HG02623 (cell line): ENCODE measurements at regions not wholly inside any gene's neighbourhood (a gene's known extent, or its start where the extent isn't known, plus 50 kb on each side); places are given as distances from the start of the nearest gene placed in this dataset.

Experiments used
- ATAC-seq: cut with Tn5 transposase; IDR thresholded peaks from one replicate; pipeline ENCODE4 v1.9.1; 2021; ENCODE audit warnings: moderate library complexity; ENCODE audit not compliant: unreplicated experiment

DNA sequence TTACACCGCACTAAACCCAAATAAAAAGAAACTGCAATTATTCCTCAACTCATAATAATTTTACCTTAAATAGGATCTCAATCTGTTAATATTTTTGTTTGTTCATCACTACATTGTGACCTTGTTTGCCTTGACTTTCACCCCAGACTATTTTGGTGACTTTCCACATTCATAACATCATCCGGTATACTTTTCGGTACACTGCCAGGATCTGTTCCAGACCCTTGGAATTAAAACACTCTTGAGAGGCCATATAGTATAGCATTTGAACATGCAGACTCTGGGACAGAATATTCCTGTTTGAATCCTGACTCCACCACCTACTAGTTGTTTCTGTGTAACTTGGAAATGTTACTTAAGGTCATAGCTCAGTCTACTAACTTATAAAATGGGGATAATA, 577.4 kb downstream of the METTL4 start:
- ATAC-seq: no peak

DNA sequence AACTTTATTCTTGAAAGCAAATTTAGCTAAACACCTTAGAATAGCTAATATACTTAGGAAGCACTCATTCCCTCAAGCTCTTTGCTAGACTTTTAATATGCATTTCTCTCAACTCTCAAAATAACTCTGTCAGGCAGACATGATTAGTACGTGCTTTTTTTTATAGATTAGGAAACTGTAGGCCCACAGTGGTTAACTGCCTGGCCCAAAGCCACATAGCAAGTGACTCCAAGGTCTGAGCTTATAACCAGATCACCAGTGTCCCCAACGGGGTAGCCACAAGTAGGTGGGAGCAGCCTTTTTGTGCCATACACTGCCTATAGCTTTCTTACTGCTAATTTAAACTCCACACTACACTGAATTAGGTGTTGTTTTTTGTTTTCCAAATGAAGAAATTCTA, 576.8 kb downstream of the METTL4 start:
- no peak for ATAC-seq

DNA sequence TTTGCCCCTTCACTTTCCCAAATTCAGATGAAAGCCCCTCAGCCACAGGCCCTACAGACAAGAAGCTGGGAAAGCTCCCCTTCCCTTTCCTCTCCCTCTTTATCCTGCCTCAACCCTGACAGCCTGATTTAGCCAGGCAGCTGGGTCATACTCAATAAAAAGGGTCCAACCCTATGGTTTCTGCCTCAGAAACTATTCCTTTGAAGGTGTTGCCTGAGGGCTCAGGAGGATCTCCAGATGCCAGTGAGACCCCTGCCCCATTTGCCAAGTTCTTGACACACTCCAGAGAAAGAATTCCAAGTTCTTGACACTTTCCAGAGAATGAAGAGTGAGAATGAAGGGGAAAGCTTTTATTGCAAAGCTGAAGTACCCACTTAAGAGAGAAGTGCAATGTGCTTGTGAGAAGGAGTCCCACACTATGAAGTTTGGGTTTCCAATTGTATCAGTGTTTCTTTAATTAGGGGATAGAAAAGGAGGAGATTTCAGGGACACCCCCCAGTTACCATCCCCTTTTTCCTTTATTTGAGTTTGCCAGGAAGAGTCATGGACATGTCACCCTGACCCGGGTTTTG, 576.2 kb downstream of the METTL4 start:
- no peak for ATAC-seq

DNA sequence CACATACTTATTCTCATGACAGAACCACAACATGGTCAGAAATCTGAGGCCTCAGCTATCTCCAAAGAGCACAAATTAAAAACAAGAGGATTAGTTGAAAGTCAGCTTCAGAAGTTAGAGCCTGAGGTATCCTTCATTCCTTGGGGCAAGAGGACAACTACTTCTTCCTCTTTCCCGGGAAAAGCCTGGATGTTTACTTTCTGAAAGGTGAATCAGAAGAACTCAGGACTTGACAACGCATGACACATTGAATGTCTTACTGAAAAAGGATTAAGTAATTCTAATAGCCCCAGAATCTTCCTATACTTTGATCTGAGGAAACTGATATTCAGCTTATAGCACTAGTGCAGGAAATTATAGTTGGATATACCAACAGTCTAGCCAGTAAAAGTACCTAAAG, 573.2 kb downstream of the METTL4 start:
- no peak for ATAC-seq

DNA sequence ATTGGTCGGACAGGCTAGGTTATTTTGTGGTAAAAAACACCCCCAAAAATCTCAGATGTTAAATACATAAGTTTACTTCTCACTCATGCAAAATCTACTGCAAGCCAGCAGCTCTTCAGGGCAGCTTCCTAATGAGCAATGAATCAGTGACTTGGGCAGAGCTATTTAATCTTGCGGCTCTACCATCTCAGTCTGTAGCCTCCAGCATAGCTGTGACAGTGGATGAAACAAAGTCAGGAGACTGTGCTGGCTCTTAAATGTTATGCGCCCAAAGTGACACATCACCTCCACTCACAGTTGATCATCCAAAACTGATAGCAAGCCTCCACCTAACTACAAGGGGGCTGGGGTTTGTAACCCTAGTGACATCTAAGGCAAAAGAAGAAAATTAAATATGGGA, 571.9 kb downstream of the METTL4 start:
- no peak for ATAC-seq

DNA sequence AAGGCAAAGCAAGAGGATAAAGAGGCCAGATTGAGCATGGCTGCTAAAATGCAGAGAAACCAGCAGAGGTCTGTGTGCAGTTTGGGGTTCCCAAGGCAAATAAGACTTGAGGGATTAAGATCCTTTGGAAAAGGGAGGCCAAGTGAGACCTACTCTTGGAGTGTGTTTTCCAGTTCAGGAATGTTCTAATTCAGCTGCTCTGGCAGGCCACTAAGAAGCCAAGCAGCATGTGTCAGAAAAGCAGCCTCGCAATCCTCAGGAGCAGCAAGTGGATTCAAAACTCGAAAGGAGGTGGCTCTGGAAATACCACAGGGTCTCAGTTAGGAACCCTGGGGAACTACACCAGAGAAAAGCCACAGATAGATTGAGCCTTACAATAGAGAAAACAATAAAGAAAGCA, 569.2 kb downstream of the METTL4 start:
- no peak for ATAC-seq

DNA sequence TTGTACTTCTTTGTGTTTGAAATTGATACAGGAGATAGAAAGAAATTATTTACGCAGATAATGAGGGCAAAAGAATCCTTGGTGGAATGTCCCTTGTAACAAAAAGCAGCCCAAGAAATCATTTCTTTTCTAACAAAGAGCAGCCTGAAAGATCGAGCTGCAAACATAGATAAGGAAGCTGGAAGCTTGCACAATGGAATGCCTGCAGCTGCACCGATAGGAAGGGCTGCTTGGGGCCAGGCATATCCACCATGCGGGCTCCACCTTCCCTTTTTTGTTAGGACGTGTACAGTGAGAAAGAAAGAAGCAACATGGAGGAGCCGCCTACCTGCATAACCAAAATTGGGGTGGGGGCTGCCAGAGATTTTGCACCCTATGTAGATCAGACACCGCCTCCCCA, 568.7 kb downstream of the METTL4 start:
- ATAC-seq: no peak

DNA sequence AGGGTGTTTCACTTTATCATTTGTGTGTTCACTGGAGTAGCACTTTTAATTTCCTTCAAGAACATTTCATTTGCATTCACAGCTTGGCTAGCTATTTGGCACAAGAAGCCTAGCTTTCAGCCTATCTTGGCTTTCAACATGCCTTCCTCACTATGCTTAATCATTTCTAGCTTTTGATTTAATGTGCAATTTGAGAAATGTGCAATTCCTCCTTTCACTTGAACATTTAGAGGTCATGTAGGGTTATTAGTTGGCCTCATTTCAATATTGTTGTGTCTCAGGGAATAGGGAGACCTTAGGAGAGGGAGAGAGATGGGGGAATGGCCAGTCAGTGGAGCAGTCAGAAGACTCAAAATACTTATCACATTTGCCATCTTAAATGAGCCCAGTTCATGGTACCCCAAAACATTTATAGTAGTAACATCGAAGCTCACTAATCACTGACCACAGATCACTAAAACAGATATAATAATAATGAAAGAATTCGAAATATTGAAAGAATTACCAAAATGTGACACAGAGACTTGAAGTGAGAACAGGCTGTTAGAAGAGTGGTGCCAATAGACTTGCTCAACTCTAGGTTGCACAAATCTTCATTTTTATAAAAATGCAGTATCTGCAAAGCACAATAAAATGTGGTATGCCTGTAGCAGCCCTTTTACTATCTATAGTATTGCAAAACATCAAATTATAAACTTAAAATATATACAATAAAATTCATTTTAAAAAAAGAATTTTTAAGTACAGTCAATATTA, 561.2 kb downstream of the METTL4 start:
- no peak for ATAC-seq

DNA sequence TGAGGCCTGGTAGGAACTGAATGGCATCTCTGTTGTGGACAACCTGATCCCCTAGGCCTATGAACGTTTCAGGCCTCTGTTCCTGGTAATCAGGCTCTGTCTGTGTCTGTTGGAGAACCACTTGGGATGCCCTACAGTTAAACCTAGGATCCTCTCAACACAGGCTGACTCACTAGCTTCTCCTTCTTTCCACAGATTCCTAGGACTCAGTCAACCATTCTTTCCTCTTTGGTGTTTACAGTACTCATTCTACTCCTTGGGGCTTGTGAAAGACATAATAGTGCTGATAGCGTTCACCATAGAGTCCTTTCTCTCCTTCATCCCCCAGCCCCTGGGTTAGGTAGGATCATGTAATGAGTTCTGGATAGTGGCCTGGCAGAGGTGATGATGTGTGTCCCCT, 544.3 kb downstream of the METTL4 start:
- no peak for ATAC-seq

DNA sequence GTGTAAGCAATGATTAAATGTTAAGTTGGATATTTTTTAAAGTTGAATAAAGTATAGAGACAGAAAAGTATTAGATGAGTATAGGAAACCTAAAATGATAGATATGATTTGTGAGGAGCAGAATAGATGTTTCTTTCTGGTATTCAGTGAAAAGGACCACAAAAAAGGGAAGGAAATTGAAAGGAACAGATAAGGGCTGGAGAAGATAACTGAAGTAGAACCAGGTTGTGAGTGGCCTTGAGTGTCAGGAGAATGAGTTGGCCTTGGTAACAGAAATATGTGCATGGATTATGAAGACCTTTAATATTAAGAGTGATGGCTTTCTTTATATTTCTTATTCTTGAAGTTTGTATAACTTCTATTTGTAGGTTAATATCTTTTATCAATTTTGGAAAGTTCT, 543.5 kb downstream of the METTL4 start:
- no peak for ATAC-seq

DNA sequence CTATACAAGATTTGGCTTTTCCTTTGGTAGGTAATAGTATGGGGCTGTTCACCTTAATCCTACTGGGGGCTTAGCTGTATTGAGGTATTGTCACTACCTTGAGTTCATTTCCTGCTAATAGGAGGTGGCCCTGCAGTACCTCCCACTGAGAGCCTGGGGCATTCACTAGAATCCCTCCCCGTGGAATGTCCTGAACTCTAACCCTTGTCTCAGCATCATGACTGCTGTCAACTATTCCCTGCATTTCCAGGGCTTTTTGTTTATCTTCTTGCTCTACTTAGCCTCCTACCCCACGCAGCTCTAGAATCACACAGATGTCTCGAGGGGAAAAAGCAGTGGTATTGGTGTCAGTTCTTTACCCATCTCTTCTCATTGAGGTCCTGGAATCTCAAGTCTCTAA, 542.3 kb downstream of the METTL4 start:
- ATAC-seq: no peak

DNA sequence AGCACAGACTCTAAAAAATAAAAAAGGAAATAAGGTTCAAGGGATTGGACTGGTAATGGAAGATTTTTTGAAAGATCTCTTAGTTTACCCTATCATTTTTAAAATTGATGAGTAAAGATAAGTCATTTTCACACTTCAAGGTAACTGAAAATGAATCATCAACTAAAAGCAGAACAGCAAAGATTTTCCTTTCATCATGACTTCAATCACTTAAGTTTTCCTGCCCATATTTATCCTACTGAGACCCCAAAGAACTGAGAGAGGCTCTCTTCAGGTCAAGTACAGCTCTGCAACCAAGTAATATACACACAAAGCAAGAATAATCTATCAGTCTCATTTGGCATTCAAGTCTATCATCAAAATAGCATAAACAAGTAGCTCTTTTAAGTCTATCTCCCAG, 540.7 kb downstream of the METTL4 start:
- ATAC-seq: no peak

DNA sequence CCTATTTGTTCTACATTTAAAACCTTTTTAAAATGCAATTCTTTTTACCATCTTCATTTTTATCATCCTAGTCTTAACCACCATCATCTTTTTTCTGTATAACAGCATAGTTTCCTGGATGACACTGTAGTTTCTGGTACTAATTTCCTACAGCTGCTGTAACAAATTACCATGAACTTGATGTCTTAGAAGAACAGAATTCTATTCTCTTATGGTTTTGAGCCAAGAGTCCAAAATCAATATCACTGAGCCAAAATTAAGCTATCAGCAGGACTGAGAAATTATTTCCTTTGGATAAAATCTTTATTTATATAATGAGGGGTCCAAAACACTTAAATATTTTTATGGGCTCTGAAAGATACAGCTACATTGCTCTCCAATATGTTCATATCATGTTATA, 539.3 kb downstream of the METTL4 start:
- ATAC-seq: no peak

DNA sequence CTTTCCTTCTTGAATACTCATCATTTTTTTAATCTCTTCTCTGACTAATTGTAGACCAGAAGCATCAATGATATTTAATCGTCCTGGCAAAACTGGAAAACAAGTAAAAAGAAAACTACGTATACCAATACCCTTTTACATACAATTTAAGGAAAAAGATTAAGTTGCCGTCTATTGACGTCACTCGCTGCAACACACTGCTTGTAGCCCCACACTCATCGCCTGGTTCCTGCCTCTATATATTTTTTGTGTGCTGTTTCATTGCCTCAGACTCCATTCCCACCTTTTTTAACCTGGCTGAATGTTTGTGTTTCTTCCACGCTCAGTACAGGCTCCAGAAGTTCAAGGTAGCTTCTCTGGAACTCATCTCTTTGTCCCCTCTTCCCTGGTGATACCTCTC, 536.2 kb downstream of the METTL4 start:
- no peak for ATAC-seq

DNA sequence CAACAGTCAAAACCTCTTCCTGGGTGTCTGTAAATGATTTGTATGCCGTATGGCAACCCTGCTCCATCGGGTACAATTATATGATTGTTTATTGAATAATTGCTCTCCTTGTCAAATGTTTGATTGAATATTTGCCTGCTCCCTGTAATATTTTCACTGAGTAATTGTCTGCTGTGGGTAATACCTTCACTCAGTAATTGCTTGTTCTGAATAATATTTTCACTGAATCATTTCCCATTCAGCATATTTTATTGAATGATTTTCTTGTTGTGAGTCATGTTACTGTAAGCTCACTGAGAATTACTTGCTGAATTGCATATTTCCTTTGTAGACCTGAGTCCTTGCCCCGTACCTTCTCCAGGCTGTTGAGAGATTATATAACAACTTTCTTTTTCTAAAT, 535.2 kb downstream of the METTL4 start:
- no peak for ATAC-seq

DNA sequence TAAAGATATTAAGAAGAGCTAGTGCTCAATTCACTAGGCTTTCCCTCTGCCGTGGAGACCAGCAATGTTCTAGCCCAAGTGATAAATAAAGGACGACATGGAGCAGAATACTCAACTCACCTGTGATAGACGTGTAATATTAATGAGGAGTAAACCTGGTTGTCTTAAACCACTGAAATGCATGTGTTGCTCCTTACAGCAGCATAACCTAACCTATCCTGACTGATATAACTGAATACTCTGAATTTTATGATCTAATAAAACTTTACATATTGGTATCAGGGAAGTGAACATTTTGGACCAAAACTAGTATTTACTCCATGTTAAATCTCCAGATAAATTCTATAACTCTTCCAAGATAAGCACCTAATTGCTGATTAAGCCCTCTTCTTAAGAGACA, 531.0 kb downstream of the METTL4 start:
- no peak for ATAC-seq

DNA sequence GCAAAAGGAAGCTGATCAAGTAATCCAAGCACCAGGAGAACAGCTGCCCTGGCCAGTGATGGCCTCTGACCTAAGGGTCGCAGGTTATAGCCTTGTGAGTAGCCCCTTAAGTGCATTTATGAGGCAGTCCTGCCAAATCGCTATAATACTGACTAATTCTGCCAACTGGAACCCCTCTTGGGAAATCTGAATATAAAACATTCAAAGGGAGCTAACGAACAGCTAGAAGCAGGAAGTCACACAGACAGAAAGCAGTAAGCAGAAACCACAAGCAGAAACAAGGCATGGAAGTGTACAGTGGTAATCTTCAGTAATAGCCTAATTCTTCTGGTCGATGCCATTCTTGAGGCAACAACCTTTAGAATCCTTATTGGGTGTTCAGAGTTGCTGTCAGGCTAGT, 521.3 kb downstream of the METTL4 start:
- no peak for ATAC-seq

DNA sequence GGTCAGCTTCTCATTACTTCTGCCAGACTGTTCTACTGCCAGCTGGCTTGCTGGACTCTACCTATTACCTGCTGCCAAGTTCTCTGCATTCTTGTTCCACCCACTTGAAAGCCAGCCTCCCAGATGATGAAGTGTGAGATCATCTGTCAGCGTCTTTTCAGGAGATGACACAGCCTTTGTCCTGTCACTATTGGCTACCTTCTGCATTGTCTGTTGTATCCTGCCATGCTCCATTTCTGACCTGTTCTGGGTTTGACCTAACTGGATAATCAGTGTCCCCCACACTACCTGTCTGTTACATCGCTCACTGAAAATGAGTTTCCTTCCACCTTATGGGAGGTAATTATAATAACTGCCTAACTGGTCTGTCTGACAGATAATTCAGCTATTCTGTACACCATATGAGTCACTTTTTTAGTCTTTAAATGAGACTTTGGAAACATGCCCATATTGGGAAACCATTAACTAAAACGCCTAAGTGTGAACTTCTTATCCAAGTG, 520.6 kb downstream of the METTL4 start:
- no peak for ATAC-seq

DNA sequence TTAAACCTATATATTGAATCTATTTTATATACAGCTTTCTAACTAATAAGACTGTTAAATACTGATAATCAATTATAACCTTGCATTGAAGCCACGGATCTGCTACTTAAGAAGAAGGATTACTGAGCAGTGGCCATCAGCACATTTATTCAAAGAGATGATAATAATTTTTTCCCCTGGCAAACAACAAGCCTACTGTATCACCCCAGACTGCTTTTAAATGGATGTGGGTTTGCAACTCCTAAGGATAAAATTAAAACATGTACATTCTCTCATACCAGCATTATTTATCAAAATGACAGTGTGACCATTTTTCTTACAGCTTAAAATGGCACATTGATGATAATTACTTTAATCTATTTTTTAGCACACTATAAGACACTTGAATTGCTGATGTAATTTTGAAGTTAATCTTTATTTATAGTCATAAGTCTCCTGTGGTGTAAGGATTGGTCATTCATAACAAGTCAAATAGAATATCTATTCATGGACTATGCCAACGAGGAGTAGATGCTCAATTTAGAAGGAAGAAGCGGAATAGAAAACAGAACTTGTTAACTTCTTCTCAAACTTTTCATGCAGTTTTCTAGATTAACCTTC, 517.7 kb downstream of the METTL4 start:
- no peak for ATAC-seq

DNA sequence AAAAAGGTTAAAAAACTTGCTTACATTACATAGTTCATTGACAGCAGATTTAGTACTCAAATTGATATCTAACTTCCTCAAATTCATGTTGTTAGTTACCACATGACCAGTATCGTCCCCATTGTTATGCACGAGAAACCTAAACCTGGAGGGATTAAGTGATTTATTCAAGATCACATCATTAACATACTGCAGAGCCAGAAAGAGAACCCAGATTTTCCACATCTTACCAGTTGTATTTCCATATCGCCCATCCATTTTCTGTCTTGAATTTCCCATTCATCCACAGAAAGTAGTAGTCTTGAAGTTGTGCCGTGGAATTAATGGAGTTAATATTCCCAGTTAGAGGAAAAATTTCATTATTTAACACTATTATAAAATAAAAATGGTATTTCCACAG, 512.0 kb downstream of the METTL4 start:
- ATAC-seq: no peak

DNA sequence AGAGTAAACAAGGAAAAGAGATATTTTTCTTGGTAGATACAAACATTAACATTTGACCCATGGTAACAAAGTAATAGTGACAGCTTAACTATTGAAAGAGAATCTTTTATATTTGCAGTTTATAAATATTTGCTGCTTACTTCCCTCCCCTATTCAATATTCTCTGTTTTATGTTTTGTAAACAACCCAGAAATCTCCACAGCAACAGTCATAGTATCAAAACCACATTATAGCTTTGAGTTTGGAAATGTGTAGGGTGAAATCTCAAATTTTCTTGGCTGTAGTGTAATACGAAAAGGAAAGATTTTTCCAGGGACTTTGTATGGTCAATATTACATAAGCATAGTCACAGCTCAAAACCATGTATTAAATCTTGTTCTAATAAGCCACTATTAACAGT, 511.2 kb downstream of the METTL4 start:
- ATAC-seq: no peak

DNA sequence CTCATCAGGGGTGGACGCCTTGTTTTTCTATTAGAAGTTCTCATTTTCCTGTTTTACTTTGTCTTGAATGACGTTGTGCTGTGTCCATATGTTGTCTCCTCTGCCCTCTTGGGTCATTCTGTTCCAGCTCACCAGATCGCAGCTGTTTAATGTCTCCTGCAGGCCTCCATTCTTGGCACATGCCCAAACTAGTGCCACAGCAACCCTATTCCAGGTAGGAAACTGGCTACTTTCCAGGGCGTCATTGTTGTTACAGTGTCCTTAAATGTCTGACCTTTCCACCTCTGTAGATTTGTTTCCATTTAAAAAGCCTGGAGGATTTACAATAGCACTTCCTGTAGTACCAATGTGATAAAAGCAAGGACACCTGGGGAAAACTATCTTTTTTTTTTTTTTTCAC, 500.7 kb downstream of the METTL4 start:
- ATAC-seq: no peak

DNA sequence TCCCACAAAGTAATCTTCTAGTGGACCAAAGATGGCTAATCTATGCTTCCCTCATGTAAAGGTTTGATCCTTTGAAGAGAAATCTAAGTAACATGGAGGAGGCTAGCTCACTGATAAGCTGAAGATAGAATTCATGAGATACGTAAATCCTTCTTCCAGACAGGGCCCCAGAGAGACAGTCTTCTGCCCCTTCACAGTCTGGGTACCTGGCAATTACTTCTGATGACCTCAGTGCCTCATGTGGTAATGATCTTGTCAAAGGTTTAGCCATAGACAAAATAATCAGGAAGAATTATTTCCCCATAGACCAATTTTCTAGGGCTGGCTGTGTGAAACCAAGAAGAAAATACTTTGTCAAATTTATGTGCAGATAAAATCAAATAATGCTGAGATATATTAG, 495.8 kb downstream of the METTL4 start:
- no peak for ATAC-seq
